HEK293 (cell line): ENCODE measurements at regions not wholly inside any gene's neighbourhood (a gene's known extent, or its start where the extent isn't known, plus 50 kb on each side); places are given as distances from the start of the nearest gene placed in this dataset.
A peak's percentile ranks its signal among the peaks of the same experiment; 100 is the strongest.

Source experiments
- CTCF ChIA-PET: fragments of 350-600 bp; formaldehyde crosslinking; extraction: SDS; loops from one replicate; lab custom pipeline; 2021; ENCODE audit warnings: antibody characterized with exemption; lab: Yijun Ruan, JAX
- POLR2A ChIA-PET: fragments of 300-600 bp; formaldehyde crosslinking; extraction: SDS; loops from one replicate; lab custom pipeline; 2020; ENCODE audit warnings: antibody characterized with exemption, inconsistent platforms; lab: Yijun Ruan, JAX
- H3K27ac ChIP-seq: fragments of 200-500 bp; sonication (Bioruptor generic); 2 replicates; pipeline ENCODE4 v1.5.1; 2014; ENCODE audit warnings: low read depth, low read length, control low read depth, inconsistent platforms; ENCODE audit errors: extremely low read depth
- H3K36me3 ChIP-seq, 2 experiments: fragments of 200-500 bp in 1 of 2; sonication (Bioruptor generic) in 1 of 2; 1 replicate in 1 of 2; 2 replicates in 1 of 2; pipeline ENCODE4 v1.5.1; 2014 to 2017; ENCODE audit warnings: inconsistent platforms in 2 of 2, low read length in 2 of 2; ENCODE audit not compliant: control insufficient read depth in 2 of 2, insufficient read depth in 1 of 2
- H3K4me1 ChIP-seq: fragments of 200-500 bp; sonication (Bioruptor generic); 2 replicates; pipeline ENCODE4 v1.5.1; 2014; ENCODE audit warnings: mild to moderate bottlenecking, low read length, inconsistent platforms; ENCODE audit not compliant: control insufficient read depth, insufficient read depth
- H3K4me3 ChIP-seq: 2 replicates; pipeline ENCODE4 v1.5.1; 2011; ENCODE audit warnings: low read depth, mild to moderate bottlenecking, control low read depth, low read length, moderate library complexity
- H3K9me3 ChIP-seq: fragments of 200-500 bp; sonication (Bioruptor generic); 2 replicates; pipeline ENCODE4 v1.5.1; 2014; ENCODE audit warnings: low read depth, low read length, inconsistent platforms; ENCODE audit not compliant: control insufficient read depth, insufficient read depth
- BCL6B ChIP-seq: fragments of 450-650 bp; formaldehyde crosslinking; IDR thresholded peaks from 2 replicates; pipeline ENCODE4 v1.5.1; 2017; ENCODE audit warnings: missing biosample characterization, missing genetic modification characterization
- GLI4 ChIP-seq: fragments of 450-650 bp; formaldehyde crosslinking; IDR thresholded peaks from 2 replicates; pipeline ENCODE4 v1.5.1; 2016; ENCODE audit warnings: missing biosample characterization, missing genetic modification characterization
- INSM2 ChIP-seq: fragments of 450-650 bp; formaldehyde crosslinking; IDR thresholded peaks from 2 replicates; pipeline ENCODE4 v1.5.1; 2016; ENCODE audit warnings: missing biosample characterization, missing genetic modification characterization
- KLF1 ChIP-seq: fragments of 450-650 bp; formaldehyde crosslinking; IDR thresholded peaks from 2 replicates; pipeline ENCODE4 v1.5.1; 2016; ENCODE audit warnings: missing biosample characterization, missing genetic modification characterization
- OVOL3 ChIP-seq: fragments of 450-650 bp; formaldehyde crosslinking; IDR thresholded peaks from 2 replicates; pipeline ENCODE4 v1.5.1; 2016; ENCODE audit warnings: missing biosample characterization, missing genetic modification characterization
- PATZ1 ChIP-seq: fragments of 450-650 bp; formaldehyde crosslinking; IDR thresholded peaks from 2 replicates; pipeline ENCODE4 v1.5.1; 2016; ENCODE audit warnings: missing biosample characterization, missing genetic modification characterization
- ZBTB11 ChIP-seq: fragments of 450-650 bp; formaldehyde crosslinking; conservative IDR thresholded peaks from 2 replicates; pipeline ENCODE4 v1.5.1; 2016; ENCODE audit warnings: low read depth, missing biosample characterization, missing genetic modification characterization
- ZBTB20 ChIP-seq: fragments of 450-650 bp; formaldehyde crosslinking; IDR thresholded peaks from 2 replicates; pipeline ENCODE4 v1.5.1; 2016; ENCODE audit warnings: missing biosample characterization, missing genetic modification characterization
- ZBTB21 ChIP-seq: fragments of 450-650 bp; formaldehyde crosslinking; IDR thresholded peaks from 2 replicates; pipeline ENCODE4 v1.5.1; 2017; ENCODE audit warnings: missing biosample characterization, missing genetic modification characterization
- ZNF148 ChIP-seq: fragments of 450-650 bp; formaldehyde crosslinking; IDR thresholded peaks from 2 replicates; pipeline ENCODE4 v1.5.0; 2017; ENCODE audit warnings: missing biosample characterization, missing genetic modification characterization, borderline replicate concordance
- ZNF169 ChIP-seq: fragments of 450-650 bp; formaldehyde crosslinking; IDR thresholded peaks from 2 replicates; pipeline ENCODE4 v1.5.1; 2016; ENCODE audit warnings: missing biosample characterization, missing genetic modification characterization
- ZNF221 ChIP-seq: fragments of 450-650 bp; formaldehyde crosslinking; IDR thresholded peaks from 2 replicates; pipeline ENCODE4 v1.5.1; 2017; ENCODE audit warnings: missing biosample characterization, missing genetic modification characterization, borderline replicate concordance
- ZNF239 ChIP-seq: fragments of 450-650 bp; formaldehyde crosslinking; IDR thresholded peaks from 2 replicates; pipeline ENCODE4 v1.5.1; 2016; ENCODE audit warnings: missing biosample characterization, missing genetic modification characterization
- ZNF24 ChIP-seq: fragments of 450-650 bp; formaldehyde crosslinking; IDR thresholded peaks from 2 replicates; pipeline ENCODE4 v1.5.1; 2016; ENCODE audit warnings: missing biosample characterization, missing genetic modification characterization
- ZNF266 ChIP-seq: fragments of 450-650 bp; formaldehyde crosslinking; IDR thresholded peaks from 2 replicates; pipeline ENCODE4 v1.5.1; 2016; ENCODE audit warnings: missing biosample characterization, missing genetic modification characterization, low read depth
- ZNF391 ChIP-seq: fragments of 450-650 bp; formaldehyde crosslinking; IDR thresholded peaks from 2 replicates; pipeline ENCODE4 v1.5.1; 2016; ENCODE audit warnings: low read depth, missing biosample characterization, missing genetic modification characterization, borderline replicate concordance
- ZNF426 ChIP-seq: fragments of 450-650 bp; formaldehyde crosslinking; IDR thresholded peaks from 2 replicates; pipeline ENCODE4 v1.5.1; 2017; ENCODE audit warnings: missing biosample characterization, missing genetic modification characterization, mild to moderate bottlenecking, inconsistent platforms, moderate library complexity
- ZNF510 ChIP-seq: fragments of 450-650 bp; formaldehyde crosslinking; IDR thresholded peaks from 2 replicates; pipeline ENCODE4 v1.5.1; 2018; ENCODE audit warnings: mild to moderate bottlenecking, missing genetic modification characterization, missing biosample characterization; ENCODE audit not compliant: insufficient replicate concordance
- ZNF561 ChIP-seq: fragments of 450-650 bp; IDR thresholded peaks from 2 replicates; pipeline ENCODE4 v1.5.1; 2018; ENCODE audit warnings: missing biosample characterization, missing genetic modification characterization, borderline replicate concordance
- ZNF580 ChIP-seq: fragments of 450-650 bp; formaldehyde crosslinking; IDR thresholded peaks from 2 replicates; pipeline ENCODE4 v1.5.1; 2016; ENCODE audit warnings: missing biosample characterization, missing genetic modification characterization
- ZNF707 ChIP-seq: fragments of 450-650 bp; formaldehyde crosslinking; IDR thresholded peaks from 2 replicates; pipeline ENCODE4 v1.5.1; 2016; ENCODE audit warnings: missing biosample characterization, missing genetic modification characterization
- ZNF777 ChIP-seq: fragments of 450-650 bp; formaldehyde crosslinking; IDR thresholded peaks from 2 replicates; pipeline ENCODE4 v1.5.1; 2017; ENCODE audit warnings: missing biosample characterization, missing genetic modification characterization, borderline replicate concordance

GRCh38 chr20:56897318-56897957 lies 268.3 kb downstream of the TFAP2C start (continued):
- no peak for TF ChIP-seq PATZ1 (tag by site-specific recombination)
- no peak for TF ChIP-seq ZNF777 (tag by site-specific recombination)
- TF ChIP-seq ZNF707, result no peak
- no peak for TF ChIP-seq ZNF510 (tag by site-specific recombination)

- ChIA-PET CTCF (interaction anchor here (0.6 to 1.0 kb wide), 2 partner anchors 76 to 468 kb away, joined by 3 to 4 read pairs; no protein-coding TSS in a partner anchor), POLR2A (no interaction called here)
- no peak for TF ChIP-seq BCL6B (tag by site-specific recombination)
- TF ChIP-seq ZNF580, result no peak
- no peak for TF ChIP-seq ZNF148 (tag by site-specific recombination)
- TF ChIP-seq GLI4 (tag by site-specific recombination), result no peak
- TF ChIP-seq ZBTB21 (tag by site-specific recombination), result no peak
- no peak for TF ChIP-seq ZNF239 (tag by site-specific recombination)
- no peak for TF ChIP-seq ZNF221 (tag by site-specific recombination)
- no peak for TF ChIP-seq ZNF426 (tag by site-specific recombination)
- no peak for TF ChIP-seq ZBTB20 (tag by site-specific recombination)
- no peak for TF ChIP-seq ZNF24 (tag by site-specific recombination)
- H3K4me1 ChIP-seq, result no peaks in the 10 kb centered on the region
- no peak overlapping the region for H3K4me3 ChIP-seq
- no peak overlapping the region for H3K27ac ChIP-seq
- no peaks in the 10 kb centered on the region for H3K9me3 ChIP-seq
- no peaks in the 10 kb centered on the region for H3K36me3 ChIP-seq
Observed at GRCh38 chr20:56897958-56898349, 268.8 kb downstream of the TFAP2C start.

- H3K36me3 ChIP-seq, result no peaks in the 10 kb centered on the region
- no peaks in the 10 kb centered on the region for H3K9me3 ChIP-seq
- CTCF ChIA-PET, result interaction anchor here (0.6 kb wide), 1 partner anchor 117 kb away, joined by 3 read pairs; no protein-coding TSS in a partner anchor
- no peak overlapping the region for H3K27ac ChIP-seq
- POLR2A ChIA-PET, result no interaction called here
- H3K4me3 ChIP-seq, result no peak overlapping the region
- no peaks in the 10 kb centered on the region for H3K4me1 ChIP-seq
- TF ChIP-seq INSM2 (no peak), ZNF391 (no peak), OVOL3 (no peak), KLF1 (peak; percentile 91), ZNF561 (tag by site-specific recombination) (no peak), ZBTB11 (tag by site-specific recombination) (no peak), ZNF169 (tag by site-specific recombination) (no peak), ZNF266 (tag by site-specific recombination) (no peak), GLI4 (tag by site-specific recombination) (no peak)
Observed at GRCh38 chr20:56899506-56899905, 270.4 kb downstream of the TFAP2C start.
